ENCODE measurements at regions not wholly inside any gene's neighbourhood (a gene's known extent, or its start where the extent isn't known, plus 50 kb on each side); places are given as distances from the start of the nearest gene placed in this dataset.
"Not testable (repeated sequence)": the region's sequence is repeated elsewhere in the genome, so short reads cannot be mapped to it uniquely, and the experiment has no call there.

- no peak for DNase-seq
Observed at GRCh38 chr2:117232305-117232704, 582.2 kb upstream of the DDX18 start.

- DNase-seq, result no peak
Observed at GRCh38 chr2:117257362-117257761, 557.1 kb upstream of the DDX18 start.

GRCh38 chr2:117269574-117269973, 544.9 kb upstream of the DDX18 start:
- DNase-seq, result no peak

- no peak for DNase-seq
Observed at GRCh38 chr2:117271631-117272030, 542.9 kb upstream of the DDX18 start.

- DNase-seq, result no peak
Observed at GRCh38 chr2:117273009-117273671, 541.4 kb upstream of the DDX18 start.

GRCh38 chr2:117293012-117293411, 521.5 kb upstream of the DDX18 start:
- no peak for DNase-seq

- DNase-seq, result no peak
Observed at GRCh38 chr2:117299451-117299850, 515.0 kb upstream of the DDX18 start.

- no peak for DNase-seq
Observed at GRCh38 chr2:117308861-117309770, 505.4 kb upstream of the DDX18 start.

- DNase-seq, result no peak
Observed at GRCh38 chr2:117321816-117322215, 492.7 kb upstream of the DDX18 start.

- no peak for DNase-seq
Observed at GRCh38 chr2:117323331-117323730, 491.2 kb upstream of the DDX18 start.

GRCh38 chr2:117330641-117331040, 483.9 kb upstream of the DDX18 start:
- no peak for DNase-seq

- DNase-seq, result no peak
Observed at GRCh38 chr2:117335967-117336366, 478.5 kb upstream of the DDX18 start.

GRCh38 chr2:117336496-117336895, 478.0 kb upstream of the DDX18 start:
- no peak for DNase-seq

- DNase-seq, result not testable (repeated sequence)
Observed at GRCh38 chr2:117337981-117338380, 476.5 kb upstream of the DDX18 start.

GRCh38 chr2:117339980-117340379, 474.5 kb upstream of the DDX18 start:
- DNase-seq, result no peak

GRCh38 chr2:117341690-117342089, 472.8 kb upstream of the DDX18 start:
- DNase-seq, result no peak

- DNase-seq, result no peak
Observed at GRCh38 chr2:117342415-117342814, 472.1 kb upstream of the DDX18 start.

GRCh38 chr2:117349687-117350086, 464.8 kb upstream of the DDX18 start:
- no peak for DNase-seq

GRCh38 chr2:117351396-117351795, 463.1 kb upstream of the DDX18 start:
- DNase-seq, result no peak

- DNase-seq, result no peak
Observed at GRCh38 chr2:117359266-117359914, 455.1 kb upstream of the DDX18 start.

GRCh38 chr2:117360586-117360985, 453.9 kb upstream of the DDX18 start:
- DNase-seq, result no peak

- DNase-seq, result no peak
Observed at GRCh38 chr2:117378653-117379052, 435.8 kb upstream of the DDX18 start.

- no peak for DNase-seq
Observed at GRCh38 chr2:117379928-117380327, 434.6 kb upstream of the DDX18 start.

GRCh38 chr2:117383997-117384396, 430.5 kb upstream of the DDX18 start:
- DNase-seq, result not testable (repeated sequence)

Measured in suppressor macrophage (primary cell).